GM21619 (cell line): ENCODE measurements at regions not wholly inside any gene's neighbourhood (a gene's known extent, or its start where the extent isn't known, plus 50 kb on each side); places are given as distances from the start of the nearest gene placed in this dataset.

Experiments used
- ATAC-seq: cut with Tn5 transposase; IDR thresholded peaks from one replicate; pipeline ENCODE4 v1.9.1; 2021; ENCODE audit not compliant: unreplicated experiment

DNA sequence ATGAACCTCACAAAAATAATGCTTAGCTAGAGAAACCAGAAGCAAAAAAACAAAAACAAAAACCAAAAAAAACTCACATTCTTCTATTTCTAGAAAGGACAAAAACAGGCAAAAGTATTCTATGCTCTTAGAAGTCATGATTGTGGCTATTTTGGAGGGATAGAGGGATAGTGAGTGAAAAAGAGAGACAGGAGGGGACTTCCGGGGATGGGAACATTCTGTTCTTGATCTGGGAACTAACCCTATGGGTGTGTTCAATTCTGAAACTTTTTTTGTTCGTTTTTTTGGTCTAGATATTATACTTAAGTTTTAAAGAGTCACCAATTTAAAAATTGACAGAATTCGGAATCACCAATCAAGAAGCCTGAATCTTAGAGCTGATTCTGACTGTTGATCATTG lies 120.0 kb upstream of the TPM1 start:
- ATAC-seq, result no peak

DNA sequence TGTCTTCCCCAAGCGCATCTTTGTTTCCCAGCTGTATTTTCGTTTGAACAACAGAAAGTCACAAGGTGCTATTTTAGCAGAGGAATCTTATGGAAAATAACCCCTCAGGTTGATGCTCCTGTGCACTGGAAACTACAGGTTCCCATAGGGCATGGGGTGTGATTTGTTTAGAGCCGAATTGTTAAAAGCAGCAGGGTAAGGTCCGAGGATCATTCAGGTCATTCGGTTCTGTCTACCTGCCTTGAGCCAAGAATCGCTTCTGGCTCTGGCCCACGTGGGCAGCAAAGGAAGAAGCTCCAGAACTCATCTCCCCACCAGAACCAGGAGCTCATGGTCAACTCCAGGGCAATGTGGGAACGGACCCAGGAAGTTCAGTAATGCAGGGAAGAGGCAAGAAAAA lies 116.7 kb upstream of the TPM1 start:
- no peak for ATAC-seq

DNA sequence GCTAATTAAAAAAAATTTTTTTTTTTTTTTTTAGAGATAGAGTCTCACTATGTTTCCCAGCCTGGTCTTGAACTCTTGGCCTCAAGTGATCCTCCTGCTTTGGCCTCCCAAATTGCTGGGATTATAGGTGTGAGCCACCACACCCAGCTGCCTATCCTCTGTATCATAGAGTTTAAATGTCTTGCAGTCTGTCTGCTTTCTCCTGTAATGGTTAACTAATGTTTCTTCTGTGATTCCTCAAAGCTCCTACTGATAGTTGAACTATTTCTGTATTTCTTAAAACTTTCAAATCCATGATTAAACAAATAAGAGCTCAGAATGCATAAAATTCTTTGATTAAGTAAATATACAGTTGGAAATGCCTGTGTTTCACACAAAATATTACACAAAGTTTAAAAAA lies 115.4 kb upstream of the TPM1 start:
- ATAC-seq, result no peak

DNA sequence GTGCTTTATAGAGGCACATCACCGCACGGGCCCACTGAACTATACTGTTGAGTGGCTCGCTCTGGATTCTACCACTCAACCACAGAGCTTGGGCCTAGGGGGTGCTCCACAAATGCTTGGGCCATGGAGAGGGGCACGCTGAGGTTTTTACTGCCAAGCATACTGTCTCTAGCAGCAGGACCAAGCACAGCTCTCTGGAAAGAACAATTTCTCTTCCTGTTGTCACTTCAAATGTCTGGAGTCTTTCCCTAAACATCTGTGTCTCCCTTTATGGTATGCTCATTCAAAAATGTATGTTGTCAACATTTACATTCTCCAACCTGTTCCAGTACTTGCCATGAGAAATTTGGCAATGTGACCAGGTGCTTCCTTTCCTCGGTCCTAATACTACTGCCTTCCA lies 114.7 kb upstream of the TPM1 start:
- ATAC-seq, result no peak

DNA sequence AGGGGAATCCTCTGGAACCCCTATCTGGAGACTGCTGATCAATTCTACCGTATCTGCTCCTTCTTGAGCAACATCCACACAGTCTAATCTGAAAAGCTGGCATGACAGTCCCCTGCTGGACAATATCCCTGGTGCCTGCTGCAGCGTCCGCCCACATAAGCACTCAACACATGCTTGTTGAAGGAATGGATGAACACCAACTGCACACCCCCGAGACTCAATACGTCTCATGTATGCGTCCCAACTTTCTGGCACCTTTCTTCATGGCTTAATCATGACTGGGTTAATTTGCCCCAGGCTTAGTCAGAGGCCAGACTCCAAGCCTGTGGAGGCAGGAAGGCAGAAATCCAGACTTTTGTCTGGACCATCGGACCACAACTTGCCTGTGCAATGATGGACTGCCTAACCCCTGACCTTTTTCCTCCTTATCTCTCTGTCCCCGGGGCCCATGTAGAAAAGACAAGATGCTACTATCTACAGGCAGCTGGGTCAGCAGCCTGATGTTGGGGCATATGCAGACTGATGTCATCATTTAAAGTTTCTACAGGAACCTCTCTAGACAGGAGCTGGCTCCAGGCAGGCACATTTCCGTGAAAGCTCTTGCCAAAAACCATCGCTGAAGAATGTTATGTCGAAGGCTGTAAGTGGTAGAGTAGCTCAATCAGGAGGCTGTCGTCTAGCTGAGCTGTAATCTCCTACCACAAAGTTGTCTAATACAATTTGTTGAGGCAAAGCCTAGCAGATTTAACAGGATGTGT lies 114.1 kb upstream of the TPM1 start:
- ATAC-seq, result no peak

DNA sequence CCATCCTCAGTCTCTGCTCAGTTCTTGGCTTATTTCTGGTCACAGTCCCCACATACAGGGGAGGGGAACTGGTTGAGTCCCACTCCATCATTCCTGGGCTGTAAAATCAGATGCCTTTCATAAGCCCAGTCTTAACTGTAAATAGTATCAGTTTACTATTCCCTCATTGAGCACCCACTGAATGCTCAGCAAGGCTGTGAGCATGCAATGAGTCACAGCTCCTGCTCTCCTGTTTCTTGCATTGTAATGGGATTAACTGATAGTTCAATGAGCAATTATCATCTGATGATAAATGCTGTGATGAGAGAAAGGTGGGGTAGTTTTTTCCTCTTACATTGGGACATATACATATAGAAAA lies 113.6 kb upstream of the TPM1 start:
- ATAC-seq, result no peak

DNA sequence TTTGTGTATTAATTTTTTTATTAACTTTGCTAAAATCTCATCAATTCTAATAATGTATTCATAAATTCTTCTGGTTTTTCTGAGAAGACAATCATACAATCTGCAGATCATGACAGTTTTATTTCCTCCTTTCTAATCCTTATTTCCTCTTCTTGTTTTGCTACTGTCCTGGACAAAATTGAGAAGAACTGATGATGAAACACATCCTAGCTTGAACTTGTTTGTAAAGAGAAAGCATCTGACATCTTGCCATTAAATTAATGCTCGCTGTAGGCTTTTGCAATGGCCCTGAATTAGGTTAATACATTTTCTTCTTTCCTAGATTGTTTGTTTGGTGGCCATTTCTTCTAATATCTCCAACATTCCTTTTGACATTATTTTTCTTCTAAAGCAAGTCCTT lies 110.9 kb upstream of the TPM1 start:
- ATAC-seq, result no peak

DNA sequence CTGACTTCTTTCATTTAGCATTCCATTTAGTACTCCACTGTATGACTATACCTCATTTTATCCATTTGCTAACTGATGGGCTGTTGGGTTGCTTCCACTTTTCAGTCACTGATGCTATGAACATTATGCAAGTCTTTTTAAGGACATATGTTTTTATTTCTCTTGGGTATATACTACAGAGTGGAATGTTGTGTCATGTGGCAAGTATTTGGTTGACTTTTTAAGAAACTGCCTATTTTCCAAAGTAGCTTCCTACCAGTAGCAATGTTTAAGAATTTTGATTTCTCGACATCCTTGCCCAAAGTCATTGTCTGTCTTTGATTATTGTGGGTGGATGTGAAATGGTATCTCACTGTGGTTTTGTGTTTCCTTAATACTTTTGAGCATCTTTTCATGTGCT lies 110.1 kb upstream of the TPM1 start:
- no peak for ATAC-seq

DNA sequence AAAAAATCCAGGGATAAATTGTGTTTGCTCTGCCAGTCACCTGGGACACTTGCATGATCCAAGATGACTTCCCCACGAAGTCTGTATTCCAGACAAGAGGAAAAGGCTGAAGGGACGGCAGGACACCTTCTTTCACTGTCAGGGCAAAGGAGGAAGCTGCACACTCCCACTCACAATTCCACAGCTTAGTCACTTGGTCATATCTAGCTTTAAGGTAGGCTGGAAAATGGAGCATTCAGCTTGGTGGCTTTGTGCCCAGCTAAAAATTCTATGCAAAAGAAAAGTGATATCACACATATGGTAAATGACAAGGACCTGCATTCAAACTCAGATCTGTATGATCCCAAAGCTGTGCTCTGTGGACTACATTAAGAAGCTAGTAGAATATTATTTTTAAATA lies 109.2 kb upstream of the TPM1 start:
- ATAC-seq, result no peak

DNA sequence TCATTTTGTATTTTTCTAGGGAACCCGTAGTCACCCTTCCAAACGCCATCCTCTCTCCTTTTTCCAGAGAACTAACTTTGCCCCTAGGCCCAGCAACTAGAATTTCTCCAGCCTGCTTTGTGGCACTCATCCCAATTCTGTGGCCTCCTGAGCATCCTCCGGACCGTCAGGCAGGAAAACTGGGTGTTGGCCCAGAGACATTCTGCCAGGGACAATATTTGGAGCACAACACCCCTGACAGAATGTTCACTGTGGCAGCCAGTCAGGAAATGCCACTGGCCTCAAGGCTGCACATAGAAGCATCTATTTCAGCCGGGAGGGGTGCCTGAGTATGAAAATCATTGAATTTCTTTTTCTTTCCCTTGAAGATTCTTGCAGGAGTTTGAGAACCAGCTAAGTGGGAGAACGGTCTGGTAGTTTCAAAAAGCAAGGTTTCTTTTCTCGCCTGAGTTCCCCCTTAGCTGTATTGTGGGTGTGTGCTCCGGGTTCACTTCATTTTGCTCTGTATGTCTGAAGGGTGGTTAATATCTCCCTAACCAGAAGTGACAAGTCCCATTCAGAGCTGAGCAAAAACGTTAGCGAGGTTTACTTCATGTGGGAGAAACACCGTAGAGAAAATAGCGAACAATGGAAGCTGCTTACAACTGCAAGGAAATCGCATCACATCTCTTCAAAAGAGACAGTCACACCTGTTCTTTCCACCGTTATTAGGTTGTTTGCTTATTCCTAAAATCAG lies 108.1 kb upstream of the TPM1 start:
- no peak for ATAC-seq

DNA sequence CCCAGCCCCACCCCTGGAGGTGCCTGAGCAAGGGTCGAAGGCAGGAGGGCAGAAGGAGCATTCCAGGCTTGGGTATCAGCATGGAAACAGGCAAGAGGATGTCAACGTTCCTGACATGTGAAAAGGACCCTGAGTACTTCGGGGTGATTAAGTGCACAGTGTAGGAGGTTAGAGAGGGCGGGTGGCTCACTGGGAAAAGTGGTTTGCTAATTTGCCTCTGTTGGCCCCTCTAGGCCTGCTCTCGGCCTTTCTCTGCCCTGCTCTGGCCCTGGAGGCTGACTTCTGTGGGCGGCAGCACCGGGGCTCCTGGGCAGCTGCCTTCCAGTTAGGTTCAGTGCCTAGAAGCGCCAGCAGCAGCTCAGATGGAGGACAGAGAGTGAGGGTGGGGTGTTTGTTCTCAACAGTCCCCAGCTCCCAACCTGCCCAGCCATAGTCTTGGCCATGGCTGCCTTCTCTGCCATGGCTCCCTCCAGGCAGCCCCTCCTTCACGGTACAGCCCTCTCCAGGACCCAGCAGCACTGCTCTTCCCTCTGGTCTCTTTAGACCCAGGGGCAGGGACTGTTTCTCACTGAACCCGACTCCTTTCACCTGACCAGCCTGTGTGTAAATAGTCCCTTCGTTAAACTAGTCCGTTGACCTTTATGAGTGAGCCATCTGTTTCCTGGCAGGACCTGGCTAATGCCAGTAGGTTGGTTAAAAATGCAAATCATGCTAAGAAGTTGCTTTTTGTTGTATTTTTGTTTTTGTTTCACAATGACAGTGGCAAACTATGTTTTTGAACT lies 107.1 kb upstream of the TPM1 start:
- ATAC-seq, result no peak

DNA sequence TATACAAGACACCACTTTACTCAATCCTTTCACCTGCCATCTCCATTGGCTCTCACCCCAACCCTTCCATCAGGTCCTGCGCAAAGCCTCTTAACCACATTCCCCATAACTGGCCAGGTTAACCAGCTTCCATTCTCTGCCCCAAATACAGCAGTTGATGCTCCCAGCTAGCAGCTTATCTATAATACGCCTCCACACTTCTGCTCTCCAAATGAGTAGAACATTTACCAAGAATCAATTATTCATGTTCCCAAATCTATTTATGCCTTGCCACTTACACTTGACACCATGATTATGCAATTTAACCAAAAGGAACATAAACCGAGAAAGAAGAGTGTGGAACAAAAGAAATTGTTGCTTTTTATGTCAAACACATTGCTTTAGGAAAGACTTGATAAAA lies 103.7 kb upstream of the TPM1 start:
- ATAC-seq, result no peak

DNA sequence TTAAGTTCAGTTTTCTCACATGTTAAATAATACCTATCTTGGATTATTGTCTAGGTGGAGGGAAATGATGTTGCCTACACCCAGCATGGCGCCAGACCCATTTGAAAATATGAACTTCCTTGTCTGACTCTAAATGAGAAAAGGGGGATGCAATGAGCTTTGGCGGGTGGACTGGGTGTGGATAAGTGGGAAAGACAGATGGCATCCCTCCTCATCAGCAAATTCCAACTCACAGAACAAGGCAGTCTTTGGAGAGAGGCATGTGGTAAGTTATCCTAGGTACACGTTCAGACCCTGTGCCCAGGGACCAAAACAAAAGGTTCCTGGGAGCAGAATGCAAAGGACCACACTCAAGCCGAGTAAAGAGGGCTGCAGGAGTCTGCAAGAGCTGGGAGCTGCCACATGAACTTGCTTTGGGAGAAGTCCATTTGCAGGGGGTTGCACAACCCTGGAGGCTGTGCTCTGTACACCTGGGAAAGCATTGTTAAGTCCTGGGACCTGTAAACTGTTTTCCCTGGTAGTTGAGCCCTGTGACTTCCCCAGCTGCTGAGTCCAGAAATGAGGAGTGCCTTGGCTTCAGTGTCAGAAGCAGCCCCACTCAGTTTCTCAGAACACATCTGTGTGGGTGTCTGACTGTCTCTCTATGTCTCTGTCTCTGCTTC lies 102.3 kb upstream of the TPM1 start:
- no peak for ATAC-seq

DNA sequence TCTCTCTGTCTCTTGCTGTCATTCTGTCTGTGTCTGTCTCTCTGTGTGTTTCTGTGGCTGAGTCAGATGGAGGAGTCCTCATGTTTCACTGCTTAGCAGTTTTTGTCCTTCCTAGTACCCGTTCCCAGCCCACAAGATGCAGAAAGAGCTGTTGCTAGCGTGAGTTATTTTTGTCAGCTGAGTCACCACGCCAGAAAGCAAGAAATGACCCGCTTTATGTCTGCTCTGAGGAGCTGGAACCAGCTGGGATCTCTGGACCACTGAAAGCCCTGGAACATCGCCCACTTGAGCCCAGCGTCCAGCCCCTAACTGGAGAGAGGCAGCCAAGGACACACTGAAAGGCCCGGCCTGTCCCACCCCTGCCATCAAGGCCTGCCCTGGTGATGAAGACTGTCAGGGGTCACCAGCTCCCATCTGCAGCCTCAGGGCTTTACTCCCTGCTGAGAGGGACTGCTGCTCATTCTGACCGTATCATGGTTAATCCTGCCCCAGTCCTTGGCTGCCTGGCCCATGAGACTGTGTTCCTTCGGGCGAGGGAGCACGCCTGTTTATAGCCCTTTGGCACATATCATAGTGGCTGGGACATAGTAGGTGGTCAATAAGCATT lies 101.7 kb upstream of the TPM1 start:
- no peak for ATAC-seq

DNA sequence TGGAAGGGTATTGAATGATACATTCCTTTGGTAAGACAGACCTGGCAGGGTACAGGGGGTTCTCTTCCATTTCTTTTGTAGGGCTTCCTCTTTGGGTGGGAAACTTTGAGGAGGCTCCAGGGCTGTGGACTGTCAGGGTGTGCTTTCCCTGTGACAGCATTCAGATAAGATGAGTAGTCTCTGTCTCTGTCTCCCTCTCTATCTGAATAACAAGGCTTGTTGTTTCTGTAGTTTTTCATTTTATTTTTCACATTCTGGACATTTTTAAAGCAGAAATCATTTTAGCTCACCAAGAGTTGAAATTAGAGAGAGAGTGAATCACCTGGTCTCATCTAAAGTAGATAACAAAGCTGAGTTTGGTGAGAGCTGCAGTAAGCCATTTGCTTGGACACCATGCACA lies 100.8 kb upstream of the TPM1 start:
- no peak for ATAC-seq

DNA sequence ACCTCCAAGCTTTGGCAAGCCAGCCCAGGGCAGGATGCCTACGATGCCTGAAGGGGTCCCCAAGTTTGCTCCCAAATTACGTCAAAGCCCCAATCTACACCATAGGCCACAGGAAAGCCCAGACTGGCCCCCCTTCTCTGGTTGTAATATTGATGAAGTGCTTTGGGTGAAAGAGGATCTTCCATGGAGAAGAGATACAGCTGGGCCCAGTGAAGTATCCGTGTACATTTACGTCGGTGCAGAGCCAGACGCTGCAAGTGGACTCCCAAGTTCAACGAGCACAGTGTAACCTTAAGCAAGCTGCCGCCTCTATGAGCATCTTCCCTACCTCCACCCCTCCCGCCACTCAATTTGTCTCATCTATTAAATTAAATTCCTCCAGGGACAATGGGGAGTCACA lies 100.1 kb upstream of the TPM1 start:
- ATAC-seq, result no peak

DNA sequence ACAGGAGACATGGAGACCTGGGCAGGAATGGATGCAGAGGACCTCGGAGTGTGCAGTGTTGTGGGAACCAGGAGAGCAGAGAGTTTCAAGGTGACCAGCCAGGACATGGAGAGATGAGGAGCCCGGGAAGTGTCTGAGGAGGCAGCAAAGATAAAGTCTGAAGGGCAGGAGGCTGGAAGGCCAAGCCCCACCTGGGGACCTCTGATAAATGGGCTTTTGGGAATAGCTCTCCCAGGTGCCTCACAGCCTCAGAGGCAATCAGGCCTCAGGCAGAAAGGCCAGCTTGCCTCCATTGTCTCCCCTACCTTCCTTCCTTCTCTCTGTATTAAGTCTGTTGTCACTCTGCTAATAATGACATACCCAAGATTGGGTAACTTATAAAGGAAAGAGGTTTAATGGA lies 97.5 kb upstream of the TPM1 start:
- no peak for ATAC-seq

DNA sequence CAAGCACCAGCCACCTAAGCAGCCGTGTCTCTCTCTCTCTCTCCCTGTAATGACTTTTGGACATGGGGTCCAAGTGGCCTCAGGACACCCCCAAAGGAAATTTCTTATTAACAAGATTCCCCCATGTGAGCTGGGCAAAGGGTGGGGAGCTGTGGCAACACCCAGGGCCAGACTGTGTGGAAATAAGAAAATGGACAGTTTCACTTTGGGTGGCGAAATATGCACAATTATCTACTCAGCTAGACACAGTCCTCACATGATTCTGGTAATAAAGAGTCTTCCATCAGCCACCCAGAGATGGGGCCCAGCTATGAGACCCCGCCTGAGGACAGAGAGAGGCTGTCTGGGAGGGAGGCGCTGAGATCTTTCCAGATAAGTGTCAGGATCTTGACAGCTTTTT lies 96.8 kb upstream of the TPM1 start:
- no peak for ATAC-seq

DNA sequence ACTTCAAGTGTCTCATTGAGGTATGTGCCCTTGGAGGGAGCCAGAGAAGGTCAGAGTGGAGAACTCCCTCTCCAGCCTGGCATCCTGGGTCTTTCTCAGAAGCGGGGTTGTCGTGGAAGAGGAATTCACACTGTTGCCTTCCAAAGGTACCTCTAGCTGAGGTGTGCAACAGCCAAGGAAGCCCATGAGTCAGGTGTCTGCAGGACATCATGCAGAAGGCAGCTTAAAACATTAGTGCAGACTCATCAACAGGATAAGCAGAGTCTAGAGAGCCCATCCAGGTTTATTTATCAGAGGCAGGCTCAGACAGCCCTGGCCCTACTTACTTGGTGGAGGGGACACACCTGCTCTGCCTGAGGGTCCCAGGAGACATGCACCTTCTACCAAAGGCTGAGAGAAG lies 95.6 kb upstream of the TPM1 start:
- ATAC-seq, result no peak

DNA sequence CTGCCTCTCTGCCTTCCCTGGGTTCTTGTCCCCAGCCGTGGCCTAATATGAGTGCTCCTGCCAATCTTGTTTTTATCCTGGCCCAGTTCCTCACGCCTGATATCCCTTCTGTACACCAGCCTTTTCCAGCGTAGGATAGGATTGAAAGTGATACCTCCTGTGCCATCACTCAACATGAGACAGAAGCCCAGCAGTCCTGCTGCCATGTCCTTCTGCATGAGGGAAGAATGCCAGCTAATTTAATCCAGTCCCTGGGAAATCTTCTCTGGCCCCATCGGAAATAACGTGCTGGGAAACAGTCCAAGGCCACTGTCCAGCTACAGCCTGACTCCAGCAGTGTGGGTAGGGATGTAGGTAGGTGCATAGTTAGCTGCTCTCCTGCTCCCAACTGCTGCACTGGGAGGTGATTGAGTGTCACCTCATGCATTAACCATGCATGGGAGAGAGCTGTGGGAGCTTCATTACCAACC lies 92.0 kb upstream of the TPM1 start:
- ATAC-seq, result no peak

DNA sequence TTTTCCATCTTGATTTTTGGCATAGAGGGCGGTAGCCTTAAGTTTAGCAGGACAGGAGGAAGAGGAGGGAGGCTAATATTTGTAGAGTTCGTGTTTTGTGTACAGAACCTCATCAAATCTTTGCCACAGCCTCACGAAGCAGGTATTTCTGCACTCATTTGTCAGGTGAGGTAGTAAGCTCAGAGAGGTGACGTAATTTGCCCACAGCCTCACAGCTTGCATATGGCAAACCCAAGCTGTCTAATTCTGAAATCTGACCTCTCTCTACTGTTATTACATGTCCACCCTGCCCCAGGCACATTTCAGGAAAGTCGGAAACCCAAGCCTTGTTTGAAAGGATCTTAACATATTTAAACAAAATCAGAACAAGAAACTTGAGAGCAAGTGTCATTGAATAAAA lies 91.1 kb upstream of the TPM1 start:
- no peak for ATAC-seq
